ENCODE measurements at regions not wholly inside any gene's neighbourhood (a gene's known extent, or its start where the extent isn't known, plus 50 kb on each side); places are given as distances from the start of the nearest gene placed in this dataset.

- no peak for TF ChIP-seq GATA2 (IDR thresholded peaks at IDR 0.05; ENCODE audit: low read depth, low read length)
- TF ChIP-seq GATA3 (IDR thresholded peaks at IDR 0.05; ENCODE audit: low read depth, low read length) = no peak
Measured at GRCh38 chr20:12217382-12217781, 299.7 kb downstream of the BTBD3 start.

All from SH-SY5Y (cell line).